GM12878 (cell line): ENCODE measurements at regions not wholly inside any gene's neighbourhood (a gene's known extent, or its start where the extent isn't known, plus 50 kb on each side); places are given as distances from the start of the nearest gene placed in this dataset.
A peak's percentile ranks its signal among the peaks of the same experiment; 100 is the strongest.

Experiments used
- ATAC-seq: fragments of 200-7000 bp; cut with Tn5 transposase; 3 replicates; pipeline ENCODE4 v1.9.1; 2020; ENCODE audit warnings: mild to moderate bottlenecking, moderate library complexity
- BruUV-seq: library from RNA; stranded (reverse); fragments of 400-500 nt; replicated peaks from 2 replicates; lab custom pipeline; 2021; lab: Mats Ljungman, UMichigan
- CTCF ChIA-PET: fragments of 300-600 bp; sonication (Branson Sonifier 250); formaldehyde crosslinking; extraction: SDS; loops from one replicate; lab custom pipeline; 2021; ENCODE audit warnings: inconsistent platforms; lab: Yijun Ruan, JAX
- POLR2A ChIA-PET: fragments of 350-600 bp; formaldehyde crosslinking; extraction: SDS; loops from one replicate; lab custom pipeline; 2021; ENCODE audit warnings: inconsistent platforms; lab: Charles Lee
- RAD21 ChIA-PET: fragments of 300-600 bp; sonication (Branson Sonifier 250); formaldehyde crosslinking; loops from one replicate; lab custom pipeline; 2023; ENCODE audit warnings: antibody characterized with exemption; ENCODE audit not compliant: unreplicated experiment; lab: Charles Lee
- SMC1A ChIA-PET: fragments of 300-600 bp; sonication (Branson Sonifier 250); formaldehyde crosslinking; loops from one replicate; lab custom pipeline; 2023; ENCODE audit not compliant: unreplicated experiment, uncharacterized antibody; lab: Charles Lee
- DNase-seq: peaks from one replicate; pipeline ENCODE4 v3.0.0-alpha.2; 2011; ENCODE audit warnings: low read depth, low spot score
- FAIRE-seq: peaks from 3 replicates; lab custom pipeline; 2011; peaks lifted over from hg19 to GRCh38; lab: Jason Lieb, UNC
- H2AFZ ChIP-seq: 2 replicates; pipeline ENCODE4 v1.6.0; 2011; ENCODE audit warnings: low read depth, low read length, control low read depth; ENCODE audit not compliant: control insufficient read depth
- H3K27ac ChIP-seq: 2 replicates; pipeline ENCODE4 v1.5.1; 2011; ENCODE audit warnings: control low read depth; ENCODE audit not compliant: control insufficient read depth, insufficient read depth
- H3K27me3 ChIP-seq, 2 experiments: replicated peaks in 1 of 2; 2 replicates each; pipeline versions ENCODE4 v1.6.0 to v1.6.1; 2011; ENCODE audit warnings: low read length in 1 of 2; ENCODE audit not compliant: control insufficient read depth in 2 of 2, insufficient read depth in 2 of 2
- H3K36me3 ChIP-seq, 2 experiments: 2 replicates each; pipeline ENCODE4 v1.5.1; 2011; ENCODE audit warnings: low read length in 1 of 2; ENCODE audit not compliant: control insufficient read depth in 2 of 2, insufficient read depth in 2 of 2
- H3K4me1 ChIP-seq: 2 replicates; pipeline ENCODE4 v1.6.1; 2011; ENCODE audit warnings: mild to moderate bottlenecking, low read length, moderate library complexity, mixed read lengths; ENCODE audit not compliant: control insufficient read depth, insufficient read depth
- H3K4me2 ChIP-seq: 2 replicates; pipeline ENCODE4 v1.6.0; 2011; ENCODE audit warnings: control low read depth; ENCODE audit not compliant: control insufficient read depth, insufficient read depth
- H3K4me3 ChIP-seq: fragments of 200-600 bp; sonication (generic); 2 replicates; pipeline ENCODE4 v1.5.1; 2016
- H3K79me2 ChIP-seq: 2 replicates; pipeline ENCODE4 v1.6.0; 2011; ENCODE audit warnings: low read length; ENCODE audit not compliant: control insufficient read depth, insufficient read depth
- H3K9ac ChIP-seq: 2 replicates; pipeline ENCODE4 v1.8.0; 2011; ENCODE audit warnings: low read length, control low read depth, mixed read lengths; ENCODE audit not compliant: control insufficient read depth, insufficient read depth
- H3K9me3 ChIP-seq: replicated peaks from 3 replicates; pipeline ENCODE4 v1.5.1; 2011; ENCODE audit warnings: mild to moderate bottlenecking, low read length; ENCODE audit not compliant: control insufficient read depth, insufficient read depth
- H4K20me1 ChIP-seq: 2 replicates; pipeline ENCODE4 v1.6.0; 2011; ENCODE audit not compliant: control insufficient read depth, insufficient read depth
- ATF3 ChIP-seq: IDR thresholded peaks from 2 replicates; pipeline ENCODE4 v1.6.1; 2011; ENCODE audit warnings: low read depth, mild to moderate bottlenecking, low read length, moderate library complexity, borderline replicate concordance; ENCODE audit errors: extremely low read depth
- BACH1 ChIP-seq: fragments of 450-650 bp; IDR thresholded peaks from 2 replicates; pipeline ENCODE4 v1.6.1; 2017; ENCODE audit warnings: mild to moderate bottlenecking, borderline replicate concordance
- CBX3 ChIP-seq: fragments of 200-600 bp; sonication (generic); IDR thresholded peaks from 2 replicates; pipeline ENCODE4 v1.6.1; 2016; ENCODE audit warnings: low read depth, borderline replicate concordance
- CBX5 ChIP-seq: sonication (generic); IDR thresholded peaks from 2 replicates; pipeline ENCODE4 v1.6.1; 2016; ENCODE audit warnings: low read depth, moderate library complexity, mild to moderate bottlenecking, inconsistent platforms
- CTCF ChIP-seq, 3 experiments: IDR thresholded peaks in 2 of 3; conservative IDR thresholded peaks in 1 of 3; 2 replicates each; pipeline ENCODE4 v1.5.1; 2011; ENCODE audit warnings: low read depth in 3 of 3, low read length in 3 of 3, mild to moderate bottlenecking in 3 of 3, control low read depth in 2 of 3, moderate library complexity in 2 of 3, inconsistent platforms in 1 of 3, mixed read lengths in 1 of 3; ENCODE audit not compliant: control insufficient read depth in 2 of 3, insufficient read depth in 1 of 3; ENCODE audit errors: extremely low read depth in 1 of 3
- E2F4 ChIP-seq: IDR thresholded peaks from 2 replicates; pipeline ENCODE4 v1.6.1; 2012; ENCODE audit warnings: low read depth, low read length, improper control_type of control experiment
- HDAC6 ChIP-seq: fragments of 200-600 bp; sonication (generic); IDR thresholded peaks from one replicate; pipeline ENCODE4 v1.8.0; 2017; ENCODE audit warnings: antibody characterized with exemption; ENCODE audit not compliant: unreplicated experiment
- RAD21 ChIP-seq: IDR thresholded peaks from 2 replicates; pipeline ENCODE4 v1.6.1; 2011; ENCODE audit warnings: mild to moderate bottlenecking, low read depth, low read length, moderate library complexity; ENCODE audit not compliant: insufficient read depth
- SKIL ChIP-seq: fragments of 450-650 bp; IDR thresholded peaks from 2 replicates; pipeline ENCODE4 v1.6.1; 2017; ENCODE audit warnings: mild to moderate bottlenecking, low read depth, inconsistent platforms; ENCODE audit not compliant: poor library complexity, severe bottlenecking
- SMAD5 ChIP-seq: IDR thresholded peaks from 2 replicates; pipeline ENCODE4 v1.6.1; 2016; ENCODE audit warnings: antibody characterized with exemption, low read depth
- SMC3 ChIP-seq: IDR thresholded peaks from 2 replicates; pipeline ENCODE4 v1.6.1; 2011; ENCODE audit warnings: low read length, improper control_type of control experiment, borderline replicate concordance
- WGBS: methylation state at CpG from one replicate; pipeline ENCODE4 v1.1.6; 2016; ENCODE audit warnings: low lambda C conversion rate; ENCODE audit not compliant: insufficient replicate concordance, insufficient coverage; ENCODE audit errors: missing lambda C conversion rate; 5-methylcytosine and 5-hydroxymethylcytosine counted together
- in situ Hi-C: fragments of 300-500 bp; cut with MboI; formaldehyde crosslinking; loops from 9 replicates; pipeline ENCODE4 v1.14.3; 2018; ENCODE audit warnings: mixed read lengths
- intact Hi-C: fragments of 100-400 bp; cut with micrococcal nuclease; formaldehyde crosslinking; loops from one replicate; pipeline ENCODE4 v1.14.2; 2022; ENCODE audit not compliant: unreplicated experiment

- TF ChIP-seq SKIL (no peak), SMAD5 (no peak), HDAC6 (no peak)
Observed at GRCh38 chr14:97180304-97181200, 383.4 kb downstream of the VRK1 start (continued).

- whole genome bisulfite sequencing: 7% methylated on average over 6 of the region's 6 CpGs
- H3K4me1 ChIP-seq: no peaks in the 10 kb centered on the region
- FAIRE-seq (peak; percentile 56), ATAC-seq (peak; percentile 45; the same call in 2 of the 3 replicates), DNase-seq (no peak)
- no peaks in the 10 kb centered on the region for H3K27me3 ChIP-seq
- H3K36me3 ChIP-seq: no peaks in the 10 kb centered on the region
- H3K79me2 ChIP-seq: no peaks in the 10 kb centered on the region
- in situ Hi-C loops (no loop called here), intact Hi-C loops (loop anchor here (5.0 to 10.0 kb wide), 4 partner anchors 67 to 400 kb away; no protein-coding TSS in a partner anchor)
- no TSS peak for BruUV-seq
- no peak overlapping the region for H3K9ac ChIP-seq
- no peak overlapping the region for H3K4me2 ChIP-seq
- H3K4me3 ChIP-seq: no peak overlapping the region
- TF ChIP-seq E2F4 (no peak), CBX3 (no peak), ATF3 (no peak), RAD21 (peak; percentile 73), BACH1 (no peak), CTCF (IDR thresholded peaks at IDR 0.05 in 2 of 3, conservative IDR thresholded peaks at IDR 0.05 in 1 of 3; ENCODE audit: control insufficient read depth in 2 of 3, extremely low read depth in 1 of 3, insufficient read depth in 1 of 3, low read depth in 3 of 3, low read length in 3 of 3) (peak; percentile 35 to 48 (median 37); a peak in 4 of 6 replicates), SMC3 (peak; percentile 46; the same call in 1 of the 2 replicates), CBX5 (no peak)
- ChIA-PET POLR2A (no interaction called here), SMC1A (interaction anchor here (0.6 to 2.5 kb wide), 19 partner anchors 9 to 539 kb away, joined by 3 to 15 read pairs (median 3); no protein-coding TSS in a partner anchor), CTCF (interaction anchor here (0.5 to 3.5 kb wide), 20 partner anchors 8 to 745 kb away, joined by 3 to 19 read pairs (median 4); no protein-coding TSS in a partner anchor), RAD21 (interaction anchor here (0.6 to 3.0 kb wide), 11 partner anchors 67 to 1009 kb away, joined by 3 to 12 read pairs (median 3); no protein-coding TSS in a partner anchor)
- no peaks in the 10 kb centered on the region for H4K20me1 ChIP-seq
- H3K27ac ChIP-seq: no peak overlapping the region
- no peak overlapping the region for H2AFZ ChIP-seq
- H3K9me3 ChIP-seq: no peaks in the 10 kb centered on the region; the same call in 2 of the 3 replicates
Observed at GRCh38 chr14:97185186-97185585, 388.0 kb downstream of the VRK1 start.
